Adrenal gland (tissue), 9 donors: ENCODE measurements at regions not wholly inside any gene's neighbourhood (a gene's known extent, or its start where the extent isn't known, plus 50 kb on each side); places are given as distances from the start of the nearest gene placed in this dataset.

ENCODE experiments used
- DNase-seq, 7 donors: peaks; one replicate each; pipeline ENCODE4 v3.0.0-alpha.2; 2019 to 2020
- H3K27ac ChIP-seq, 5 donors: fragments of 200-600 bp; sonication (generic) in 4 of 5; 1 replicate in 3 of 5; 2 replicates in 2 of 5; pipeline versions ENCODE4 v1.5.1 to v1.8.0; 2016 to 2020; ENCODE audit warnings: mild to moderate bottlenecking in 1 of 5
- H3K27me3 ChIP-seq: fragments of 200-600 bp; 2 replicates; pipeline ENCODE4 v1.8.0; 2021
- H3K36me3 ChIP-seq, 2 donors: fragments of 200-600 bp; replicated peaks in 1 of 2; 1 replicate in 1 of 2; 2 replicates in 1 of 2; pipeline versions ENCODE4 v1.5.1 to v1.8.0; 2018 to 2022
- H3K4me1 ChIP-seq, 2 donors: fragments of 200-600 bp; replicated peaks in 1 of 2; 1 replicate in 1 of 2; 2 replicates in 1 of 2; pipeline versions ENCODE4 v1.5.1 to v1.8.0; 2018 to 2021
- H3K4me3 ChIP-seq, 4 donors: fragments of 200-600 bp; sonication (generic) in 3 of 4; one replicate each; pipeline ENCODE4 v1.5.1; 2016 to 2018
- H3K9me3 ChIP-seq, 3 donors: fragments of 200-600 bp; sonication (generic) in 1 of 3; replicated peaks in 1 of 3; 1 replicate in 2 of 3; 2 replicates in 1 of 3; pipeline versions ENCODE4 v1.5.1 to v1.8.0; 2016 to 2021
- POLR2A ChIP-seq, 2 donors: fragments of 450-650 bp; IDR thresholded peaks; one replicate each; pipeline ENCODE4 v1.6.1; 2017; ENCODE audit warnings: antibody characterized with exemption in 2 of 2, mild to moderate bottlenecking in 2 of 2, moderate library complexity in 1 of 2
- WGBS, 4 donors: extraction: QIAGEN DNeasy Blood & Tissue Kit in 2 of 4; methylation state at CpG; one replicate each; pipeline versions ENCODE4 v1.1.5 to v1.1.7; 2013 to 2017; 5-methylcytosine and 5-hydroxymethylcytosine counted together
- intact Hi-C, 2 donors: fragments of 100-400 bp; cut with DNase I; formaldehyde crosslinking; loops; one replicate each; pipeline versions ENCODE4 v1.14.1 to v1.15.0; 2022 to 2023
- TF ChIP-seq, protein P1 (sequence below), 6 experiments: fragments of 450-650 bp in 4 of 6; fragments of 200-600 bp in 2 of 6; sonication (generic) in 1 of 6; IDR thresholded peaks; 1 replicate in 5 of 6; 2 replicates in 1 of 6; pipeline versions ENCODE4 v1.5.1 to v1.8.0; 2016 to 2021; ENCODE audit warnings: antibody characterized with exemption in 6 of 6, mild to moderate bottlenecking in 2 of 6, moderate library complexity in 1 of 6
- donor health status: healthy with polysubstance abuse.
- donor health status: Bipolar disorder and iron deficiency.
- donor health status: DM: yes; HTN: yes; CAD: no.
- donor health status: DM: no; HTN: no; CAD: no.
- donor health status: DM: no; HTN: no; CAD: no.

GRCh38 chr18:31213641-31214040, 51.0 kb upstream of the DSC1 start:
- TF ChIP-seq, protein P1, sequence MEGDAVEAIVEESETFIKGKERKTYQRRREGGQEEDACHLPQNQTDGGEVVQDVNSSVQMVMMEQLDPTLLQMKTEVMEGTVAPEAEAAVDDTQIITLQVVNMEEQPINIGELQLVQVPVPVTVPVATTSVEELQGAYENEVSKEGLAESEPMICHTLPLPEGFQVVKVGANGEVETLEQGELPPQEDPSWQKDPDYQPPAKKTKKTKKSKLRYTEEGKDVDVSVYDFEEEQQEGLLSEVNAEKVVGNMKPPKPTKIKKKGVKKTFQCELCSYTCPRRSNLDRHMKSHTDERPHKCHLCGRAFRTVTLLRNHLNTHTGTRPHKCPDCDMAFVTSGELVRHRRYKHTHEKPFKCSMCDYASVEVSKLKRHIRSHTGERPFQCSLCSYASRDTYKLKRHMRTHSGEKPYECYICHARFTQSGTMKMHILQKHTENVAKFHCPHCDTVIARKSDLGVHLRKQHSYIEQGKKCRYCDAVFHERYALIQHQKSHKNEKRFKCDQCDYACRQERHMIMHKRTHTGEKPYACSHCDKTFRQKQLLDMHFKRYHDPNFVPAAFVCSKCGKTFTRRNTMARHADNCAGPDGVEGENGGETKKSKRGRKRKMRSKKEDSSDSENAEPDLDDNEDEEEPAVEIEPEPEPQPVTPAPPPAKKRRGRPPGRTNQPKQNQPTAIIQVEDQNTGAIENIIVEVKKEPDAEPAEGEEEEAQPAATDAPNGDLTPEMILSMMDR (IDR thresholded peaks at IDR 0.05), result no peak
- TF ChIP-seq POLR2A (IDR thresholded peaks at IDR 0.05), result no peak
- no peak for DNase-seq
- H3K4me1 ChIP-seq, result no peaks in the 10 kb centered on the region
- H3K36me3 ChIP-seq, result no peaks in the 10 kb centered on the region
- H3K4me3 ChIP-seq, result no peak overlapping the region
- H3K27me3 ChIP-seq, result no peaks in the 10 kb centered on the region
- no peak overlapping the region for H3K27ac ChIP-seq
- H3K9me3 ChIP-seq, result no peaks in the 10 kb centered on the region
- intact Hi-C loops, result loop anchor here in 1 of 2 donors (10.0 kb wide), 1 partner anchor 329 kb away; no protein-coding TSS in a partner anchor

DNA sequence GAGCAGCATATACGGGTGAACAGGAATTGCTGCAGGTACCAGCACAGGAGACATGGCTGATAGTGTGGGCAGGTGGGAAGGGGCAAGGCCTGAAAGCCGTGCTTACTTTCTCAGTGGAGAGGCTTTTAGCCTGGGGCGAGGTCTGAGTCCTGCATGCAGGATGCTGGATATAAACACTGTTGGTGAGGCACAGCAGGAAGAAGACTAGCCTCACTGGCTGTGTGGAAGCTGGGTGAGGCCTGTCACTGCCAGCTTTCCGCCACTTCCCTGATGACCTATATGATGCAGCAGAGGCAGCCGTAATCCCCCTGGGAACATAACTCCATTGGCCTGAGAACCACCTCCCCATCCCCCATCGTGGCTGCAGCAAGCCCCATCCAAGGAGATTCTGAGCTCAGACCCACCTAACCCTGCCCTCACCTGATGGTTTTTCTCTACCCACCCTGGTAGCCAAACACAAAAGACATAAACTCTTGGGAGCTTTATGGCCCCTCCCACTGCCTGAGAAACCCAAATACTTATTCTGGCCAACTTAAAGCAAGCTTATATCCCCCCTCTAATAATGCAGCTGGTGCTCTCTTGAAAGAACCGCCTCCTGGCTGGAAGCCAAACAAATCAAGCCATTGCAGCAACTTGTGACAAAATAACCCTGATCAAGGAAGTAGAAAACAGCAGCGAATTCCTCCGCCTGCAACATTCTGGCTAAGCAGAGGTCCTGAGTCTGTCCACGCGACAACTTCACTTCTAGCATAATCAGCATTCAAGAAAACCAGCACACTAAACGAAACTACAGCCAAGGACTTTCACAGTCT, 54.6 kb upstream of the DSC1 start:
- no peaks in the 10 kb centered on the region for H3K9me3 ChIP-seq
- TF ChIP-seq, protein P1 (IDR thresholded peaks at IDR 0.05), result no peak
- TF ChIP-seq POLR2A (IDR thresholded peaks at IDR 0.05), result no peak
- H3K36me3 ChIP-seq, result no peaks in the 10 kb centered on the region
- H3K4me3 ChIP-seq, result no peak overlapping the region
- H3K27me3 ChIP-seq, result no peaks in the 10 kb centered on the region
- intact Hi-C loops, result loop anchor here in 1 of 2 donors (10.0 kb wide), 1 partner anchor 332 kb away; no protein-coding TSS in a partner anchor
- H3K4me1 ChIP-seq, result no peaks in the 10 kb centered on the region
- peak in 1 of 7 donors; percentile 10 for DNase-seq
- no peak overlapping the region for H3K27ac ChIP-seq
- WGBS, 4 donors, result 67 to 79% (median 73%) methylated on average over 8 to 12 of the region's 12 CpGs

DNA sequence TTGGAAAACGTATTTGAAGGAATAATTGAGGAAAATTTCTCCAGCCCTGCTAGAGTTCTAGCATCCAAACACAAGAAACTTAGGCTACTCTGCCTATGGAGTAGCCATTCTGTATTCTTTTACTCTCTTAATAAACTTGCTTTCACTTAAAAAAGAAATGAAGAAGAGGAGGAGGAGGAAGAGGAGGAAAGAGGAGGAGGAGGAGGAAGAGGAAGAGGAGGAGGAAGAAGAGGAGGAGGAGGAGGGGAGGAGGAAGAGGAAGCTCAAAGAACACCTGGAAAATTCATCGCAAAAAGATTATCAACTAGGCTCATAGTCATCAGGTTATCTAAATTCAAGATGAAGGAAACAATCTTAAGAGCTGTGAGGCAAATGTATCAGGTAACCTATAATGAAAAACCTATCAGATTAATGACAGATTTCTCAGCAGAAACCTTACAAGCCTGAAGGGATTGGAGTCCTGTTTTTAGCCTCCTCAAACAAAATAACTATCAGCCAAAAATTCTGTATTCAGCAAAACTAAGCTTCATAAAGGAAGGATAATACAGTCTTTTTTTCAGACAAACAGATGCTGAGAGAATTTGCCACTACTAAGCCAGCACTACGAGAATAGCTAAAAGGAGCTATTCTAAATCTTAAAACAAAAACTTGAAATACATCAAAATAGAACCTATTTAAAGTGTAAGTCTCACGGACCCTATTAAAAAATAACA, 56.2 kb upstream of the DSC1 start:
- WGBS, 4 donors, result 79 to 83% (median 81%) methylated on average over 4 of the region's 4 CpGs
- H3K4me3 ChIP-seq, result no peak overlapping the region
- no peak overlapping the region for H3K27ac ChIP-seq
- TF ChIP-seq, protein P1 (IDR thresholded peaks at IDR 0.05), result no peak
- no peak for TF ChIP-seq POLR2A (IDR thresholded peaks at IDR 0.05)
- DNase-seq, result no peak
- no peaks in the 10 kb centered on the region for H3K27me3 ChIP-seq
- no peaks in the 10 kb centered on the region for H3K36me3 ChIP-seq
- no peaks in the 10 kb centered on the region for H3K9me3 ChIP-seq
- intact Hi-C loops, result loop anchor here in 1 of 2 donors (10.0 kb wide), 1 partner anchor 334 kb away; no protein-coding TSS in a partner anchor
- H3K4me1 ChIP-seq, result no peaks in the 10 kb centered on the region

DNA sequence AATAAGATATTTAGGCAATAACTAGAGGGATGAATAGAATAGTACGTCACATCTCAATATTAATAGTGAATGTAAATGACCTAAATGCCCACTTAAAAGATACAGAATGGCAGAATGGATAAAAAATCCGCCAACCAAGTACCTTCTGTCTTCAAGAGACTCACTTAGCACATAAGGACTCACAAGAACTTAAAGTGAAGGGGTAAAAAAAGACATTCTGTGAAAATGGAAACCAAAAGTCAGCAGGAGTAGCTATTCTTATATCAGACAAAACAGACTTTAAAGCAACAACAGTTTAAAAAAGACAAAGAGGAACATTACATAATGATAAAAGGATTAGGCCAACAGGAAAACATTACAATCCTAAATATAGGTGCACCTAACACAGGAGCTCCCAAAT, 56.7 kb upstream of the DSC1 start:
- Histone ChIP-seq H3K27ac (no peak overlapping the region), H3K4me1 (no peaks in the 10 kb centered on the region), H3K4me3 (no peak overlapping the region), H3K36me3 (no peaks in the 10 kb centered on the region), H3K9me3 (no peaks in the 10 kb centered on the region), H3K27me3 (no peaks in the 10 kb centered on the region)
- intact Hi-C loops, result loop anchor here in 1 of 2 donors (10.0 kb wide), 1 partner anchor 335 kb away; no protein-coding TSS in a partner anchor
- no peak for DNase-seq
- 69 to 83% (median 75%) methylated on average over 2 of the region's 2 CpGs for WGBS, 4 donors
- TF ChIP-seq, protein P1 (IDR thresholded peaks at IDR 0.05), result no peak
- TF ChIP-seq POLR2A (IDR thresholded peaks at IDR 0.05), result no peak
